ENCODE measurements at regions not wholly inside any gene's neighbourhood (a gene's known extent, or its start where the extent isn't known, plus 50 kb on each side); places are given as distances from the start of the nearest gene placed in this dataset.

DNA sequence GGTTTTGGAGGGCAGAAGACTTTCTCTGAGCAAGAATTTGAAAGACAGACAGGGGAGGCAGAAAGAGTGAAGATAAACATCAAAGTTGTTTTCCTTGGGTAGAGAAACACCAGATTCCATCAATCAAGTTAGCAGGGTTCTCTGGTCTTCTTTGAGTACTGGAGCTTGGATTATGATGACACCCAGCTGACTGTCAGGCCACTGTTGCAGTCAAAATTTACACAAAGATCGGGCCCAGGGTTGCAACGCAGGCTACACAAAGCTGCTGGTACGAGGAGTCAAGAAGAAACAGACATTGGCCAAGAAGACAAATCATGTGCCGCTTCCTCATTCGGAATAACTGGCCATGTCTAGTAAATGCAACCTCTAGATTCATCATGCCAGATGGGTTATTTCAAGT lies 396.2 kb upstream of the XYLT1 start:
- H3K27ac Mint-ChIP-seq: no peak overlapping the region
- no peaks in the 10 kb centered on the region for H3K9me3 Mint-ChIP-seq (ENCODE audit: low read depth)

DNA sequence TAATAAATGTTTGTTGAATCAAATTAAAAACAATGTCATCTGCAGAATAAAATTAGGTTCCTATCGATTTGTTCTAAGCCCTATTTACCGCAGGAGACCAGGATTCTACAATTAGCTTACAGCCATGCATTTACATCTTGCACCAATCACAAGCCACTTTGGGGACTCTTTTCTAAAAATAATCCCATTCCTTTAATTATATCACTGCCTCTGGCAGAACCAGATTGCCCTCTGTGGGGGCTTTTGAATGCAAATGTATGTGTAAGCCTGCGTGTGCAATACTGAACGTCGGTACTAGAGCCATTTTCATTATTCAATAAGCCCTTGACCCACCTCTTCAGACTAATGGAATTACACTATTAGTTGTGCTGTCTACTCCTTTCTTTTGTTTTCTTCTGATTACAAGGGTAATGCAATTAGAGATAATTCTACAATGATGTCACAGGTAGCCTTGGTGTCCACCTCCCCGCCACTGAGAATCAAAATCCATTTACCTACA lies 391.3 kb upstream of the XYLT1 start:
- Mint-ChIP-seq H3K27ac (no peak overlapping the region), H3K4me1 (ENCODE audit: low read depth) (no peaks in the 10 kb centered on the region), H3K9me3 (ENCODE audit: low read depth) (no peaks in the 10 kb centered on the region), H3K27me3 (peaks cover 6% of the 10 kb centered on the region), H3K4me3 (no peak overlapping the region), H3K36me3 (no peaks in the 10 kb centered on the region)

More for the DNA sequence above, 396.2 kb upstream of the XYLT1 start:
- Mint-ChIP-seq H3K36me3 (no peaks in the 10 kb centered on the region), H3K27me3 (peaks cover 7% of the 10 kb centered on the region), H3K4me3 (no peak overlapping the region), H3K4me1 (ENCODE audit: low read depth) (no peaks in the 10 kb centered on the region)

DNA sequence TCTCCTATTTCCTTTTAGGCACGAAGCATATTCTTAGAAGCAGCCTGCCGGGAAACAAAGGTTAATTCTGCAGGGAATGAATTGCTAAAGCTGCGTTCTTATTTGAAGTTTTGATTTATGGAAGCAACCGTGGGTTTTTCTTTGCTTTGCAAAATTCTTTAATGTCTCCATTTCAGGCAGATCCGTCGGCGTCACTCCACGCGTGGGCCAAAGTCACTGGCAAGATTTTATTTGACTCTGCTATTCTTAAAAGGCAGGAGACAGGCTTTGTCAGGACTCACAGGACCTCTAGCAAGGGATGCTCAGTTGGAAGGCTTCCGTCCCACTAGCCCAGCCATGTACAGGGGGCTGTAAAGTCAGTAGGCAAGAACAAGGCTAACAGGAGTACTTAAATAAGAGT lies 387.3 kb upstream of the XYLT1 start:
- no peaks in the 10 kb centered on the region for H3K36me3 Mint-ChIP-seq
- no peak overlapping the region for H3K4me3 Mint-ChIP-seq
- H3K4me1 Mint-ChIP-seq (ENCODE audit: low read depth): no peaks in the 10 kb centered on the region
- peaks cover 3% of the 10 kb centered on the region for H3K9me3 Mint-ChIP-seq (ENCODE audit: low read depth)
- no peak overlapping the region for H3K27ac Mint-ChIP-seq
- peaks cover 8% of the 10 kb centered on the region for H3K27me3 Mint-ChIP-seq

DNA sequence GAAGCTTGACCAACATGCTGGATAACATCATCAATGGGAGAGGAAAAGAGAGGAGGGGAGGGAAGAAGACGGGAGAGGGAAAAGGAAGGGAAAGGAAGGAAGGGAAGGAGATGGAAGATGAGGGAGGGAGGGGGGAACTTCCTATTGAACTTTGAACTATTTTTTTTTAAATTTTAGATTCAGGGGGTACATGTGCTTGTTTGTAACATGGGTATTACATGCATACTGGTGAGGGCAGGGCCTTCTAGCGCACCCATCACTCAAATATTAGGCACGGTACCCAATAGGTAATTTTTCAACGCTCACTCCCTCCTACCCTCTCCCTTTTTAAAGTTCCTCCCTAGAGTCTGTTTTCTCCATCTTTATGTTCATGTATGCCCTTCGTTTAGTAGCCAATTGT lies 383.2 kb upstream of the XYLT1 start:
- no peaks in the 10 kb centered on the region for H3K4me1 Mint-ChIP-seq (ENCODE audit: low read depth)
- no peak overlapping the region for H3K4me3 Mint-ChIP-seq
- no peak overlapping the region for H3K27ac Mint-ChIP-seq
- H3K9me3 Mint-ChIP-seq (ENCODE audit: low read depth): peaks cover 3% of the 10 kb centered on the region
- peaks cover 2% of the 10 kb centered on the region for H3K27me3 Mint-ChIP-seq
- H3K36me3 Mint-ChIP-seq: no peaks in the 10 kb centered on the region

DNA sequence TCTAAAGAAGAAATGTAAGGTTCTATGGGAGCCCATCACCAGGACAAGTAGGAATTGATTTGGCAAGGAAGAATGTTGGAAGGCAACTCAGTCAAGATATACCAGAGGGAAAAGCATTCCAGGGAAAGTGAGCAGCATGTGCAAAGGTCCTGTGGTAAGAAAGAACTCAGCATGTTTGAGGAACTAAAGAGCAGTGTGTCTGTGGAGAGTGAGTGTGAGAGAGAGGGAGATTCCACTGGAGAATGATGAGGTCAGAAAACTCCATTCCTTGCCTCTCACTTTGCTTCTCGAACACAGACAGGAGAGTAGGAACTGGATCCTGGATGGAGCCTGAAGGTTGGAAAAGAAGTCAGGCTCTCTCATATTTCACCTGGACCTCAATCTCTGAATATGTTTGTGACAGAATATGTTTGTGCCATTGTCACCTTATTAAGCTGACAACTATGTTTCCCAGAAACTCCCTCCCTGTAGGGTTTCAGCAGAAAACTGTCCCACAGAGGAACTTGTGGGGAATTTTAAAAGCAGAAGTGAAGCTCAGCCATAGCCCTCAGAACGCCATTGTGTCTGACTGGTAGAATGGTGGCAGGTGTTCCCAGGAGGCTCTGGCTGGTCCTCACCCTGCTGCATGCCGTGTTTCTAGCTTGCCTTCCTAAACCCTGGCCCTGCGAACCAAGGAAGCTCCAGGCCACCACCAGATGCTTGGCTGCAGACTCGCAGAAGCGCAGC lies 382.4 kb upstream of the XYLT1 start:
- H3K4me1 Mint-ChIP-seq (ENCODE audit: low read depth): no peaks in the 10 kb centered on the region
- no peaks in the 10 kb centered on the region for H3K36me3 Mint-ChIP-seq
- H3K4me3 Mint-ChIP-seq: no peak overlapping the region
- H3K27ac Mint-ChIP-seq: no peak overlapping the region
- H3K27me3 Mint-ChIP-seq: peaks cover 2% of the 10 kb centered on the region
- H3K9me3 Mint-ChIP-seq (ENCODE audit: low read depth): peaks cover 3% of the 10 kb centered on the region

DNA sequence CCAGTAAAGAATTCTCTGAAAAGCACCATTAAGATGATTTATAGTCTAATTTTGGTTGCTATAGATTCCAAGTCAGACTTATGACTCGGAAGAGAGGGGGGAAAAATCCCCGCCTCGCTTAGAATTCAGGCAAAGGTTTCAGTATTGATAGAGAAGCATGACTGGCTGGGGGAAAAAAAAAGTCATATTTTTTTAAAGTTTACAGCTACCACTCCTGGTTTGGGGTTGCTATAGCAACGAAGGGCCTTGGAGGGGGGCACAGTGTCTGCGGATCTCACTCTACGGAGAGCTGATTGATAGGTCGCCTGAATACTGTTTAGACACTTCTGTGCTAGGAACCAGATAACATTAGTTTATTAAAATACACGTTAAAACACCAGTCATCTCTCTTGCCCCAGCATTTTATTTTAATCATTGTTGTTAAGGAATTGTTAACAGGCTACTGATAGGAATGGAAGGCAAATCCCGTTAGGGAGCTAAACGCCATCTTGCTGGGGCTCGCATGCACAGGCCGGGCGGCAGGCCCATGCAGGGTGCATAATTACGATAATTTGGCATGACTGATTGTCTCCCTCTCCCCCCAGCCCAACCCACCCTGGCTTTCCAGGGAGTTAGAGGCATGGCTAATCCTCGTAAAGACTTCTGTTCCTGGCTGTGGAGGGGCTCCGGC lies 380.0 kb upstream of the XYLT1 start:
- Mint-ChIP-seq H3K27me3 (peaks cover 2% of the 10 kb centered on the region), H3K4me3 (no peak overlapping the region), H3K27ac (no peak overlapping the region), H3K9me3 (ENCODE audit: low read depth) (peaks cover 3% of the 10 kb centered on the region), H3K36me3 (no peaks in the 10 kb centered on the region), H3K4me1 (ENCODE audit: low read depth) (no peaks in the 10 kb centered on the region)

DNA sequence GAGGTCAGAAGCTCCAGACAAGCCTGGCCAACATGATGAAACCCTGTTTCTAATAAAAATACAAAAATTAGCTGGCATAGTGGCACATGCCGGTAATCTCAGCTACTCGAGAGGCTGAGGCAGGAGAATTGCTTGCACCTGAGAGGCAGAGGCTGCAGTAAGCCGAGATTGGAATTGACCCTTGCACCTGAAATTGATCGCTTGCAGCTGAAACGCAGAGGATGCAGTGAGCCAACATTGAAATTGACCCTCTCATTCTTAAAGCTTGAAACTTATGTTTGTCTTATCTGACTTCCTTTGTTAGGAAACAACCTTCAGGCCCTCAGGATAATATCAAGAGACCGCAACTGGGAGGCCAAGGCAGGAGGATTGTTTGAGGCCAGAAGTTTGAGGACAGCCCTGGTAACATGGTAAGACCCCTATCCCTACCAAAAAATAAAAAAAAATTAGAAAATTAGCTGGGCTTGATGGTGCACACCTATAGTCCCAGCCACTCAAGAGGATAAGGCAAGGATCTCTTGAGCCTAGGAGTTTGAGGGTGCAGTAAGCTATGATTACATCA lies 376.6 kb upstream of the XYLT1 start:
- no peaks in the 10 kb centered on the region for H3K27me3 Mint-ChIP-seq
- H3K36me3 Mint-ChIP-seq: no peaks in the 10 kb centered on the region
- no peak overlapping the region for H3K4me3 Mint-ChIP-seq
- H3K9me3 Mint-ChIP-seq (ENCODE audit: low read depth): no peaks in the 10 kb centered on the region
- H3K27ac Mint-ChIP-seq: no peak overlapping the region
- no peaks in the 10 kb centered on the region for H3K4me1 Mint-ChIP-seq (ENCODE audit: low read depth)

DNA sequence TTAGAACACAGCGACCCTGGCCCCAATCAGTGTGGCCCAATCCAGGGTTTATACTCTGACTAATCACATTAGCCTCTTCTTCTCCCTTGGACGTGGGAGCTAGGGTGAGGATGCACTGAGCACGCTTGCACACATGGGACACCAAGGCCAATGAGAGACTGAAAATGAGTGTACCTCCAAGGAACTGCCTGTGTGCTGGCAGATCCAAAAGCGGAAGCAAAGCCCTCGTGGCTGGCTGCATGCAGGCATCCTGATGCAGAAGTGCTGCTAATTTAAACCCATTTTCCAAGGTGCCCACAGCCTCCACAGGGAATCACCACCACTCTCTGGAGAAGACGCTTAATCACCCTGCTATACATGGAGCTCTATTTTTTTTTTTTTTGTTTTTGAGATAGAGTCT lies 375.3 kb upstream of the XYLT1 start:
- no peaks in the 10 kb centered on the region for H3K36me3 Mint-ChIP-seq
- H3K4me3 Mint-ChIP-seq: no peak overlapping the region
- no peaks in the 10 kb centered on the region for H3K27me3 Mint-ChIP-seq
- no peak overlapping the region for H3K27ac Mint-ChIP-seq
- H3K4me1 Mint-ChIP-seq (ENCODE audit: low read depth): no peaks in the 10 kb centered on the region
- no peaks in the 10 kb centered on the region for H3K9me3 Mint-ChIP-seq (ENCODE audit: low read depth)

DNA sequence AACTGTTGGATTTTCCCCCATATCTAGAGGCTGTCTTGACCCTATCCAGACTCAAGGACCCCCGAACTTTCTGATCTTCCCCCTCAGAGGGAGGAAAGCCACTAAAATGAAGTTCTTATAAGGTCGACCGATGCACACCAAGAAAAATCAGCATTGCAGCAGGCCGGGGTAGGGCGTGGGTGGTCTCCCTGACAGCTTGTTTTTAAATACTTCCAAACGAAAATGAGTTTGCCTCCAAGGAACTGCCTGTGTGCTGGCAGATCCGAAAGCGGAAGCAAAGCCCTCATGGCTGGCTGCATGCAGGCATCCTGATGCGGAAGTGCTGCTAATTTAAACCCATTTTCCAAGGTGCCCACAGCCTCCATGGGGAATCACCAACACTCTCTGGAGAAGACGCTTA lies 374.3 kb upstream of the XYLT1 start:
- Mint-ChIP-seq H3K27me3 (peaks cover 2% of the 10 kb centered on the region), H3K9me3 (ENCODE audit: low read depth) (no peaks in the 10 kb centered on the region), H3K27ac (no peak overlapping the region), H3K4me3 (no peak overlapping the region), H3K36me3 (no peaks in the 10 kb centered on the region), H3K4me1 (ENCODE audit: low read depth) (no peaks in the 10 kb centered on the region)

DNA sequence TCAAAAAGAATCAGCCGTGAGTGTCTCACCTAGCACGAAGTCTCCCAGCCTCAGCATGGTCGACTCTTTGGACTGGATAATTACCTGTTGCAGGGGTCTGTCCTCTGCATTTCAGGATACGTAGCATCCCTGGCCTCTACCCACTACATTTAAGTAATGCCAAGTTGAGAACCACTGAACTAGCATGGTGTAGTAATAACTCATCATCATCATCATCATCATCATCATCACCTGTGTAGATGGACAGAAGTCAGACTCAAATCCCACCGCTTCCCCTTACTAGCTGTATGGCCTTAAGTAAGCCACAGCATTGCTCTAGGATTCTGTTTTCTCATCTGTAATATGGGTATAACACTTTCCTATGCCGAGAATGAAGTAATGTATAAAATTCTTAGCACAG lies 373.1 kb upstream of the XYLT1 start:
- Mint-ChIP-seq H3K36me3 (no peaks in the 10 kb centered on the region), H3K4me3 (no peak overlapping the region), H3K9me3 (ENCODE audit: low read depth) (no peaks in the 10 kb centered on the region), H3K4me1 (ENCODE audit: low read depth) (no peaks in the 10 kb centered on the region), H3K27me3 (peaks cover 2% of the 10 kb centered on the region), H3K27ac (no peak overlapping the region)

DNA sequence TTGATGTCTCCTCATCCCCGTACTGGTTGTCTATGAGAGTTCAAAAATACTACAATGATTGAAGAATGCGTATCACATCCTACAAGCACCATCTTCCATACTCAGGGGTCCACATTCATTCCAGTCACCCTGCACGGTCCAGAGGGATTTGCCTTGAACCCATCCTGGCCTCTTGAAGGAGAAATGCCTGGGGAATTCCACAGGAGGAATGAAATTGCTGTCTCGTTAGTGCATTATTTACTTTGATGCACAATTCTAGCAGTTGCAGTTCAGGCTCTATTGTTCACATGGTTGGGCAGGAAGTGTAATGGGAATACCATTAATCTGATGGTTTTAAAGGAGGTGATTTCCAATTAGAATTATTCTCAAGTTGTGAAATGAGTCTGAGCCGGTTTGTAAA lies 369.1 kb upstream of the XYLT1 start:
- Mint-ChIP-seq H3K4me3 (no peak overlapping the region), H3K27me3 (peaks cover 2% of the 10 kb centered on the region), H3K9me3 (ENCODE audit: low read depth) (no peaks in the 10 kb centered on the region), H3K4me1 (ENCODE audit: low read depth) (no peaks in the 10 kb centered on the region), H3K27ac (no peak overlapping the region), H3K36me3 (no peaks in the 10 kb centered on the region)

DNA sequence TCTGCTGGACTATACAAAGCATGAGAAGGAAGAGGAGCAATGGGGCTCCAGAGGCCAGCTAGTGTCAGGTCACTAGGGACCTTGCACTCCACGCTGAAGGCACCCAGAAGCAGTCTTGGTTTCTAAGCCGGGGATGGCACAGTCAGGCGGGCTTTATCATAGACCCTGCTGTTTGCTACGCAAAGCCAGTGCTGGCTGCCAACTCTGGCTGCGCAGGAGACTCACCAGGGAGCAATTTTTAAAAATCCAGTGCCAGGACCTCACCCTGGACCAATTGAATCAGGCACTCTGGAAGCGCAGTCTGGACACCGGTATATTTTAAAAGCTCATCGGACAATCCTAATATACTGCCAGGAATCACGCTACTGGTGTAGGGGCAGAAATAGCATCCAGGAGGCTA lies 368.5 kb upstream of the XYLT1 start:
- no peaks in the 10 kb centered on the region for H3K9me3 Mint-ChIP-seq (ENCODE audit: low read depth)
- H3K4me3 Mint-ChIP-seq: no peak overlapping the region
- no peak overlapping the region for H3K27ac Mint-ChIP-seq
- H3K36me3 Mint-ChIP-seq: no peaks in the 10 kb centered on the region
- no peaks in the 10 kb centered on the region for H3K4me1 Mint-ChIP-seq (ENCODE audit: low read depth)
- H3K27me3 Mint-ChIP-seq: peaks cover 2% of the 10 kb centered on the region

DNA sequence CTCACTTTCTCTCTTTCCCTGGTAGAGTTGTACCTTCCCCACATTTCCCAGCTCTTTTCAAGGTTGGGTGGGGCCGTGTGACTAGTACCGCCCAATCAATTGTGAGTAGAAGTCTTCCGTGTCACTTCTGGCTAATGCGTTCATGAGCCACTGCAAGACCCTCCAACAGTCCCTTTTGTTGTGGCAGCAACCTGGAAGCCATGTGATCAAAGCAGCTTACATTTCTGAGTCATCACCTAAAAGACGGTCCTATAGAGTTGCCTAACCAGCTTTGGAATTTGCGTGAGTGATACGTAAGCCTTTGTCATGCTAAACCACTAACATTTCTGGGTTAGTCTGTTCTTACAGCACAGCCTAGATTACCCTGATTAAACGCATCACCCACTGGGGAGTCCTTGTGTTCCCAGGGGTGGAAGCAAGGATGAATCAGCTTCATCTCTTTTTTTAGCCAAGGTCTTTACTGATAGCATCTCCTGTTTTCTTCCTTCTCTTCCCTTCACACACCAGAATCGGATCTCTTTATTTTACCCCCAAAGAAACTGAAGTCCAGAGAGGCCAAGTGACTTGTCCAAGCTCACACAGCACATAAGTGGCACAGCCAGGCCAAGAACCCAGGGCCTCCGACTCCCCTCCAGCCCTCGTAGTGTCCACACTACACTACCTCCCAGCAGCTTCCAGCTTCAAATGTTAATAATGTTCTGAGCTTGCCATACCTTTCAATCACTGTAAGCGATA lies 366.3 kb upstream of the XYLT1 start:
- no peak overlapping the region for H3K27ac Mint-ChIP-seq
- H3K4me3 Mint-ChIP-seq: no peak overlapping the region
- H3K27me3 Mint-ChIP-seq: peaks cover 2% of the 10 kb centered on the region
- no peaks in the 10 kb centered on the region for H3K4me1 Mint-ChIP-seq (ENCODE audit: low read depth)
- H3K9me3 Mint-ChIP-seq (ENCODE audit: low read depth): no peaks in the 10 kb centered on the region
- no peaks in the 10 kb centered on the region for H3K36me3 Mint-ChIP-seq

DNA sequence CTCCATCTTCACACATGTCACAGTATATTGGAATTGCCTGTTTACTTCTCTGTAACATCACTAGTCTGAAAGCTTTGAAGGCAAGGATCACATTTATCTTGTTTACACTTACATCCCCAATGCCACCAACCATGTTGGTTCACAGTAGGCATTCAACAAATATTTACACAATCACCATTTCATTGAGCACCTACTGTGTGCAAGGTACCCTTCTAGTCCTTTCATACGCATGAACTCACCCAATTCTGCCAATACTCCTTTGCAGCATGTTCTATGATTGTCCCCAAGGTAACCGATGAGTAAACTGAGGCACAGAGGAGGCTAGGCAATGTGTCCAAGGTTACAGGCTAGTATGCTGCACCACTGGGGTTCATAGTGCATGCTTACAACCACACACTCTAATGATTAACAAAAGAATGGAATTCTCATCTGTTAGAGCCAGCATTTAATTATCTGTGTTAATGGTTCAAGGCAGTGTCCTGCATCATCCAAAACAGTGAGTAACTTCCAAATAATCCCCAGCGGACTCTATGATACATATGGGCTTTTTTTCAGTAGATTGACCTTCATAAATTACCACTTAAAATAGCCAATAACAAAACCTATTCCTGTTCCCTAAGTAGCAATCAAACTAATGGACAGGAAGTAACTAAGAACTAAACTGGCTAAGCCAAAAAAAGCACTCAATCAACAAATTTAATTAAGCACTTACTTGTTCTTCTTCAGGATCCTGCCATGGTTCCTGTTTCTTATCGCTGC lies 364.5 kb upstream of the XYLT1 start:
- no peak overlapping the region for H3K27ac Mint-ChIP-seq
- H3K36me3 Mint-ChIP-seq: no peaks in the 10 kb centered on the region
- H3K27me3 Mint-ChIP-seq: no peaks in the 10 kb centered on the region
- H3K4me3 Mint-ChIP-seq: no peak overlapping the region
- H3K9me3 Mint-ChIP-seq (ENCODE audit: low read depth): no peaks in the 10 kb centered on the region
- no peaks in the 10 kb centered on the region for H3K4me1 Mint-ChIP-seq (ENCODE audit: low read depth)

Measured in activated naive CD8-positive, alpha-beta T cell (primary cell).